ENCODE measurements at regions not wholly inside any gene's neighbourhood (a gene's known extent, or its start where the extent isn't known, plus 50 kb on each side); places are given as distances from the start of the nearest gene placed in this dataset.

GRCh38 chr11:28581286-28582242 lies 473.4 kb downstream of the METTL15 start:
- no peak overlapping the region for H3K9ac ChIP-seq (ENCODE audit: insufficient read length)
- no peak for DNase-seq (ENCODE audit: low read depth, low spot score)
- H3K9me3 ChIP-seq (ENCODE audit: low read depth, low read length), result no peaks in the 10 kb centered on the region
- no peak overlapping the region for H3K27ac ChIP-seq
- H3K4me3 ChIP-seq, result no peak overlapping the region
- no peaks in the 10 kb centered on the region for H3K36me3 ChIP-seq (ENCODE audit: insufficient read depth, low read length)
- TF ChIP-seq FOXP2 (optimal IDR thresholded peaks at IDR 0.05; ENCODE audit: control extremely low read depth, extremely low read length, insufficient read depth) (no peak), POLR2AphosphoS5 (IDR thresholded peaks at IDR 0.05; ENCODE audit: borderline replicate concordance, low read depth, low read length) (no peak), EZH2 (IDR thresholded peaks at IDR 0.05) (no peak)

- H3K4me3 ChIP-seq, result no peak overlapping the region
- H3K27ac ChIP-seq, result no peak overlapping the region
- no peak for DNase-seq (ENCODE audit: low read depth, low spot score)
- H3K36me3 ChIP-seq (ENCODE audit: insufficient read depth, low read length), result no peaks in the 10 kb centered on the region
- H3K9ac ChIP-seq (ENCODE audit: insufficient read length), result no peak overlapping the region
- TF ChIP-seq EZH2 (IDR thresholded peaks at IDR 0.05), result no peak
- no peak for TF ChIP-seq FOXP2 (optimal IDR thresholded peaks at IDR 0.05; ENCODE audit: control extremely low read depth, extremely low read length, insufficient read depth)
- TF ChIP-seq POLR2AphosphoS5 (IDR thresholded peaks at IDR 0.05; ENCODE audit: borderline replicate concordance, low read depth, low read length), result no peak
- no peaks in the 10 kb centered on the region for H3K9me3 ChIP-seq (ENCODE audit: low read depth, low read length)
Measured at GRCh38 chr11:28571371-28571770, 463.2 kb downstream of the METTL15 start.

GRCh38 chr11:28569106-28569505 lies 460.9 kb downstream of the METTL15 start:
- H3K36me3 ChIP-seq (ENCODE audit: insufficient read depth, low read length), result no peaks in the 10 kb centered on the region
- H3K4me3 ChIP-seq, result no peak overlapping the region
- H3K9me3 ChIP-seq (ENCODE audit: low read depth, low read length), result no peaks in the 10 kb centered on the region
- H3K27ac ChIP-seq, result no peak overlapping the region
- H3K9ac ChIP-seq (ENCODE audit: insufficient read length), result no peak overlapping the region
- TF ChIP-seq POLR2AphosphoS5 (IDR thresholded peaks at IDR 0.05; ENCODE audit: borderline replicate concordance, low read depth, low read length), result no peak
- no peak for TF ChIP-seq FOXP2 (optimal IDR thresholded peaks at IDR 0.05; ENCODE audit: control extremely low read depth, extremely low read length, insufficient read depth)
- TF ChIP-seq EZH2 (IDR thresholded peaks at IDR 0.05), result no peak
- no peak for DNase-seq (ENCODE audit: low read depth, low spot score)

- Histone ChIP-seq H3K36me3 (ENCODE audit: insufficient read depth, low read length) (no peaks in the 10 kb centered on the region), H3K9ac (ENCODE audit: insufficient read length) (no peak overlapping the region), H3K27ac (no peak overlapping the region), H3K9me3 (ENCODE audit: low read depth, low read length) (no peaks in the 10 kb centered on the region), H3K4me3 (no peak overlapping the region)
- TF ChIP-seq FOXP2 (optimal IDR thresholded peaks at IDR 0.05; ENCODE audit: control extremely low read depth, extremely low read length, insufficient read depth) (no peak), POLR2AphosphoS5 (IDR thresholded peaks at IDR 0.05; ENCODE audit: borderline replicate concordance, low read depth, low read length) (no peak), EZH2 (IDR thresholded peaks at IDR 0.05) (no peak)
- no peak for DNase-seq (ENCODE audit: low read depth, low spot score)
Measured at GRCh38 chr11:28566339-28567089, 458.3 kb downstream of the METTL15 start.

- Histone ChIP-seq H3K9ac (ENCODE audit: insufficient read length) (no peak overlapping the region), H3K36me3 (ENCODE audit: insufficient read depth, low read length) (no peaks in the 10 kb centered on the region), H3K27ac (no peak overlapping the region), H3K4me3 (no peak overlapping the region), H3K9me3 (ENCODE audit: low read depth, low read length) (no peaks in the 10 kb centered on the region)
- no peak for TF ChIP-seq FOXP2 (optimal IDR thresholded peaks at IDR 0.05; ENCODE audit: control extremely low read depth, extremely low read length, insufficient read depth)
- TF ChIP-seq EZH2 (IDR thresholded peaks at IDR 0.05), result no peak
- TF ChIP-seq POLR2AphosphoS5 (IDR thresholded peaks at IDR 0.05; ENCODE audit: borderline replicate concordance, low read depth, low read length), result no peak
- no peak for DNase-seq (ENCODE audit: low read depth, low spot score)
Measured at GRCh38 chr11:28559492-28559891, 451.3 kb downstream of the METTL15 start.

GRCh38 chr11:28547321-28547741 lies 439.1 kb downstream of the METTL15 start:
- Histone ChIP-seq H3K9ac (ENCODE audit: insufficient read length) (no peak overlapping the region), H3K9me3 (ENCODE audit: low read depth, low read length) (no peaks in the 10 kb centered on the region), H3K4me3 (no peak overlapping the region), H3K36me3 (ENCODE audit: insufficient read depth, low read length) (no peaks in the 10 kb centered on the region), H3K27ac (no peak overlapping the region)
- TF ChIP-seq POLR2AphosphoS5 (IDR thresholded peaks at IDR 0.05; ENCODE audit: borderline replicate concordance, low read depth, low read length) (no peak), FOXP2 (optimal IDR thresholded peaks at IDR 0.05; ENCODE audit: control extremely low read depth, extremely low read length, insufficient read depth) (no peak), EZH2 (IDR thresholded peaks at IDR 0.05) (no peak)
- DNase-seq (ENCODE audit: low read depth, low spot score), result no peak

GRCh38 chr11:28545536-28545935 lies 437.3 kb downstream of the METTL15 start:
- Histone ChIP-seq H3K9ac (ENCODE audit: insufficient read length) (no peak overlapping the region), H3K9me3 (ENCODE audit: low read depth, low read length) (no peaks in the 10 kb centered on the region), H3K27ac (no peak overlapping the region), H3K4me3 (no peak overlapping the region), H3K36me3 (ENCODE audit: insufficient read depth, low read length) (no peaks in the 10 kb centered on the region)
- TF ChIP-seq POLR2AphosphoS5 (IDR thresholded peaks at IDR 0.05; ENCODE audit: borderline replicate concordance, low read depth, low read length) (no peak), EZH2 (IDR thresholded peaks at IDR 0.05) (no peak), FOXP2 (optimal IDR thresholded peaks at IDR 0.05; ENCODE audit: control extremely low read depth, extremely low read length, insufficient read depth) (no peak)
- DNase-seq (ENCODE audit: low read depth, low spot score), result no peak

GRCh38 chr11:28542561-28542960 lies 434.4 kb downstream of the METTL15 start:
- TF ChIP-seq FOXP2 (optimal IDR thresholded peaks at IDR 0.05; ENCODE audit: control extremely low read depth, extremely low read length, insufficient read depth) (no peak), EZH2 (IDR thresholded peaks at IDR 0.05) (no peak), POLR2AphosphoS5 (IDR thresholded peaks at IDR 0.05; ENCODE audit: borderline replicate concordance, low read depth, low read length) (no peak)
- Histone ChIP-seq H3K9ac (ENCODE audit: insufficient read length) (no peak overlapping the region), H3K27ac (no peak overlapping the region), H3K4me3 (no peak overlapping the region), H3K36me3 (ENCODE audit: insufficient read depth, low read length) (no peaks in the 10 kb centered on the region), H3K9me3 (ENCODE audit: low read depth, low read length) (no peaks in the 10 kb centered on the region)
- DNase-seq (ENCODE audit: low read depth, low spot score), result no peak
